Neuronal stem cell (in vitro differentiated cells): ENCODE measurements at regions not wholly inside any gene's neighbourhood (a gene's known extent, or its start where the extent isn't known, plus 50 kb on each side); places are given as distances from the start of the nearest gene placed in this dataset.

Experiments used
- DNase-seq: peaks from one replicate; pipeline ENCODE4 v3.0.0-alpha.2; 2013; ENCODE audit warnings: low spot score
- H2AFZ ChIP-seq: one replicate; pipeline ENCODE4 v1.6.1; 2013; ENCODE audit warnings: mild to moderate bottlenecking, low read length, inconsistent platforms
- H2AK5ac ChIP-seq: 2 replicates; pipeline ENCODE4 v1.6.1; 2013; ENCODE audit warnings: low read depth, mild to moderate bottlenecking, inconsistent platforms, low read length, moderate library complexity, mixed read lengths
- H2BK120ac ChIP-seq: 2 replicates; pipeline ENCODE4 v1.6.1; 2013; ENCODE audit warnings: low read depth, mild to moderate bottlenecking, inconsistent platforms, low read length, moderate library complexity, mixed read lengths
- H2BK12ac ChIP-seq: one replicate; pipeline ENCODE4 v1.6.1; 2013; ENCODE audit warnings: low read length, inconsistent platforms
- H2BK15ac ChIP-seq: 2 replicates; pipeline ENCODE4 v1.6.1; 2013; ENCODE audit warnings: mild to moderate bottlenecking, low read length, inconsistent platforms, mixed read lengths
- H2BK5ac ChIP-seq: one replicate; pipeline ENCODE4 v1.6.1; 2013; ENCODE audit warnings: inconsistent platforms, mild to moderate bottlenecking, low read length, moderate library complexity
- H3K14ac ChIP-seq: one replicate; pipeline ENCODE4 v1.6.1; 2013; ENCODE audit warnings: low read length, inconsistent platforms
- H3K18ac ChIP-seq: 2 replicates; pipeline ENCODE4 v1.6.1; 2013; ENCODE audit warnings: low read length, inconsistent platforms
- H3K23ac ChIP-seq: 2 replicates; pipeline ENCODE4 v1.6.1; 2013; ENCODE audit warnings: low read depth, mild to moderate bottlenecking, mixed read lengths, low read length, inconsistent platforms; ENCODE audit not compliant: poor library complexity
- H3K27ac ChIP-seq: replicated peaks from 3 replicates; pipeline ENCODE4 v1.5.1; 2013; ENCODE audit warnings: low read length, inconsistent platforms
- H3K27me3 ChIP-seq, 3 experiments: 2 replicates each; pipeline ENCODE4 v1.6.1; 2013; ENCODE audit warnings: low read length in 3 of 3, mild to moderate bottlenecking in 2 of 3, inconsistent platforms in 1 of 3, low read depth in 1 of 3, mixed read lengths in 1 of 3, moderate library complexity in 1 of 3; ENCODE audit not compliant: control insufficient read depth in 3 of 3, insufficient read depth in 3 of 3
- H3K36me3 ChIP-seq, 2 donors: replicated peaks in 1 of 2; 2 replicates each; pipeline ENCODE4 v1.6.1; 2013; ENCODE audit warnings: low read length in 2 of 2; ENCODE audit not compliant: control insufficient read depth in 2 of 2, insufficient read depth in 2 of 2
- H3K4ac ChIP-seq: 2 replicates; pipeline ENCODE4 v1.6.1; 2013; ENCODE audit warnings: inconsistent platforms, mild to moderate bottlenecking, low read length, moderate library complexity
- H3K4me1 ChIP-seq, 2 donors: 1 replicate in 1 of 2; 2 replicates in 1 of 2; pipeline ENCODE4 v1.6.1; 2013; ENCODE audit warnings: low read length in 2 of 2, low read depth in 1 of 2; ENCODE audit not compliant: control insufficient read depth in 2 of 2, insufficient read depth in 1 of 2
- H3K4me2 ChIP-seq: one replicate; pipeline ENCODE4 v1.6.1; 2013; ENCODE audit warnings: mild to moderate bottlenecking, low read length, inconsistent platforms; ENCODE audit not compliant: insufficient read depth, poor library complexity, severe bottlenecking
- H3K4me3 ChIP-seq, 2 donors: 2 replicates each; pipeline ENCODE4 v1.5.1; 2013; ENCODE audit warnings: low read length in 2 of 2, mild to moderate bottlenecking in 2 of 2, inconsistent platforms in 1 of 2, moderate library complexity in 1 of 2
- H3K79me1 ChIP-seq: one replicate; pipeline ENCODE4 v1.6.1; 2013; ENCODE audit warnings: low read depth, mild to moderate bottlenecking, inconsistent platforms, low read length, moderate library complexity
- H3K9ac ChIP-seq: one replicate; pipeline ENCODE4 v1.6.1; 2013; ENCODE audit warnings: mild to moderate bottlenecking, low read depth, low read length, inconsistent platforms; ENCODE audit not compliant: poor library complexity
- H3K9me3 ChIP-seq, 2 donors: replicated peaks in 1 of 2; 2 replicates each; pipeline versions ENCODE3 to v1.6.1; 2013; ENCODE audit warnings: low read length in 2 of 2, mild to moderate bottlenecking in 2 of 2, inconsistent platforms in 1 of 2, low read depth in 1 of 2, mixed read lengths in 1 of 2, moderate library complexity in 1 of 2; ENCODE audit not compliant: control insufficient read depth in 2 of 2, insufficient read depth in 1 of 2
- H4K8ac ChIP-seq: one replicate; pipeline ENCODE4 v1.6.1; 2013; ENCODE audit warnings: low read depth, mild to moderate bottlenecking, inconsistent platforms, low read length, moderate library complexity
- H4K91ac ChIP-seq: one replicate; pipeline ENCODE4 v1.6.1; 2013; ENCODE audit warnings: low read length, low read depth, mild to moderate bottlenecking, inconsistent platforms; ENCODE audit not compliant: poor library complexity
- WGBS, 2 donors: extraction: QIAGEN DNeasy Blood & Tissue Kit; methylation state at CpG; one replicate each; pipeline ENCODE4 v1.1.7; 2013; ENCODE audit warnings: missing lambda C conversion rate in 2 of 2, mixed read lengths in 1 of 2; ENCODE audit not compliant: insufficient read length in 2 of 2, insufficient replicate concordance in 1 of 2; ENCODE audit errors: extremely low coverage in 2 of 2; 5-methylcytosine and 5-hydroxymethylcytosine counted together

DNA sequence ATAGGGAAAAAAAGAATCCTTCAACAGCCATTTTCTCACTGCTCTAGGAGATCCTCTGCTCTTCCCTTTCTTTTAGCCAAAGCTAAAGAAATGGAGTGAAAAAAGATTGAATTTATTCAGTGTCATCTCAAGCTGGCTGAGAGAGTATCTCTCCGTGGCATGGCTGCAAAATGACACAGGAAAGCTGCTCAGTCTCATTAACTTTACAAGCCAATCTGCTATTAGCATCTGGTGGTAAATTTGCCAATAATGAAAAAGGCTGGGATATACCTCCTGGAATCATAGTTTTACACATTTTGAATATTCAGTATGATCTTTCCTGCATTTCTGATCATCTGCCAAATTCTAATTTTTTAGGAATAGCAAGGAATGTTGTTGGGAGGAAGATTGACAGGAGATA, 176.8 kb upstream of the CHRM3 start:
- no CpG with 5 or more reads among the region's 1 CpG for WGBS, 2 donors
- Histone ChIP-seq H2BK15ac (no peak overlapping the region), H3K36me3 (no peaks in the 10 kb centered on the region), H3K9me3 (no peaks in the 10 kb centered on the region), H3K14ac (no peak overlapping the region), H3K27ac (no peak overlapping the region), H2BK5ac (no peak overlapping the region), H2BK120ac (no peak overlapping the region), H3K4me3 (no peak overlapping the region), H3K79me1 (no peaks in the 10 kb centered on the region), H4K8ac (no peak overlapping the region), H3K9ac (no peak overlapping the region), H3K4me2 (no peak overlapping the region), H4K91ac (no peak overlapping the region), H3K27me3 (no peaks in the 10 kb centered on the region), H3K4ac (no peak overlapping the region), H2AK5ac (no peak overlapping the region), H3K4me1 (no peaks in the 10 kb centered on the region), H3K18ac (no peak overlapping the region), H2AFZ (no peak overlapping the region), H3K23ac (no peak overlapping the region), H2BK12ac (no peak overlapping the region)
- DNase-seq = no peak

DNA sequence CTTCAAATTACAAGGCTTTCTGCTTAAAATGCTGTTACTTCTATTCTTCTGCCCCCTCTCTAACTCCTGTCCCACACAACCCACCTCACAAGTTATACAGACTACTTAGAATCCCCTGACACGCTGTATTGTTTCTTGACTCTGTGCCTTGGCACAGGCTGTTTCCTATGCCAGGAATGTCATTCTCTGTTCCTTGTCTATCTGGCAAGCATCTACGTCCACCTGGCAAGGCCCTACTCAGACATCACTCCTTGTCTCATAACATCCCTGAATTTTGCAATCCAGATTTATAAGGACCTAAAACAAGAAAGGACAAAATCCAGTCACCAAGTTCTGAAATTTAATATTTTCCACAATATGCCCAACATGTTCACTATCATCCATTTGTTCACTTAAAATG, 182.0 kb upstream of the CHRM3 start:
- no peaks in the 10 kb centered on the region for H3K36me3 ChIP-seq
- H2BK12ac ChIP-seq = no peak overlapping the region

DNA sequence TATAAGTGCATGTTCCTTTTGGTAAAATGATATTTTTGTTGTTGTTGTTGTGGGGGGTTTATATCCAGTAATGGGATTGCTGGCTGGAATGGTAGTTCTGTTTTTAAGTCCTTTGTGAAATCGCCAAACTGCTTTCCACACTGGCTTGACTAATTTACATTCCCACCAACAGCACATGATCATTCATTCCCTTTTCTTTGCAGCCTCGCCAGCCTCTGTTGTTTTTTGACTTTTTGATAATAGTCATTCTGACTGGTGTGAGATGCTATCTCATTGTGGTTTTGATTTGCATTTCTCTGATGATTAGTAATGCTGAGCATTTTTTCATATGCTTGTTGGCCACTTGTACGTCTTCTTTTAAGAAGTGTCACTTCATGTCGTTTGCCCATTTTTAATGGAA, 188.5 kb upstream of the CHRM3 start:
- Histone ChIP-seq H3K9ac (no peak overlapping the region), H2BK15ac (no peak overlapping the region), H3K4me2 (no peak overlapping the region), H2BK12ac (no peak overlapping the region), H3K79me1 (no peaks in the 10 kb centered on the region), H2AFZ (no peak overlapping the region), H3K36me3 (no peaks in the 10 kb centered on the region), H3K18ac (no peak overlapping the region), H3K4me3 (no peak overlapping the region), H3K4ac (no peak overlapping the region), H2BK5ac (no peak overlapping the region), H3K9me3 (no peaks in the 10 kb centered on the region), H3K4me1 (no peaks in the 10 kb centered on the region), H4K91ac (no peak overlapping the region), H4K8ac (no peak overlapping the region), H3K27ac (no peak overlapping the region), H2BK120ac (no peak overlapping the region), H3K23ac (no peak overlapping the region), H2AK5ac (no peak overlapping the region), H3K27me3 (no peaks in the 10 kb centered on the region), H3K14ac (no peak overlapping the region)
- DNase-seq = no peak
- WGBS, 2 donors = no CpG with 5 or more reads among the region's 4 CpGs

More for the DNA sequence above, 182.0 kb upstream of the CHRM3 start:
- Histone ChIP-seq H3K9me3 (no peaks in the 10 kb centered on the region), H3K9ac (no peak overlapping the region), H2AK5ac (no peak overlapping the region), H3K27me3 (no peaks in the 10 kb centered on the region), H3K23ac (no peak overlapping the region), H2BK5ac (no peak overlapping the region), H3K4me1 (no peaks in the 10 kb centered on the region), H3K14ac (no peak overlapping the region), H2BK120ac (no peak overlapping the region), H3K27ac (no peak overlapping the region), H3K4me2 (no peak overlapping the region), H4K8ac (no peak overlapping the region), H3K79me1 (no peaks in the 10 kb centered on the region), H3K18ac (no peak overlapping the region), H2AFZ (no peak overlapping the region), H3K4ac (no peak overlapping the region), H3K4me3 (no peak overlapping the region), H4K91ac (no peak overlapping the region), H2BK15ac (no peak overlapping the region)
- no CpG with 5 or more reads among the region's 2 CpGs for WGBS, 2 donors
- DNase-seq = no peak

DNA sequence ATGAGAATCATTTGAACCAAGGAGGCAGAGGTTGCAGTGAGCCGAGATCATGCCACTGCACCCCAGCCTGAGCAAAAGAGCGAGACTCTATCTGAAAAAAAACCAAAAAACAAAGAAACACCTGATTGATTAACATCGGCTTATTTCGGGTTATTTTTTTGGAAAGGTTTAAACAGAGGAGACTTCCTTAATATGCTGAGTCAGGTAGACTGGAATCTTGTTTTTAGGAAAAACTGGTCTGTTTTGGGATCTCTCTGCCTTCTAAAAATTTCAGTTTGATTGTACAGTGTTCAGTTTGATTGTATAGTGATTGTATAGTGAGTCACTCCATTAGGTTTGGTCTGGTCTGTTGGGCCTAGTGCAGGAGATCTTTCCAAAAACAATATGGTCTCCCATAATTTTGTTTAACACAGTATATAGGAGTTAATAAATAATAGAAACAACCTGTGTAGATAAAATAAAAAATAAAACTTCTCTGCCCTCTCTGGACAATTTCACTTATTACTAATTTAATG, 196.3 kb upstream of the CHRM3 start:
- Histone ChIP-seq H3K4me1 (no peaks in the 10 kb centered on the region), H2BK15ac (no peak overlapping the region), H4K8ac (no peak overlapping the region), H2BK12ac (no peak overlapping the region), H3K23ac (no peak overlapping the region), H3K14ac (no peak overlapping the region), H3K9ac (no peak overlapping the region), H3K4me3 (no peak overlapping the region), H3K36me3 (no peaks in the 10 kb centered on the region), H2AFZ (no peak overlapping the region), H3K27ac (no peak overlapping the region), H3K27me3 (no peaks in the 10 kb centered on the region), H3K79me1 (no peaks in the 10 kb centered on the region), H2AK5ac (no peak overlapping the region), H4K91ac (no peak overlapping the region), H2BK120ac (no peak overlapping the region), H2BK5ac (no peak overlapping the region), H3K4ac (no peak overlapping the region), H3K9me3 (no peaks in the 10 kb centered on the region), H3K18ac (no peak overlapping the region), H3K4me2 (no peak overlapping the region)
- WGBS, 2 donors = no CpG with 5 or more reads among the region's 4 CpGs
- DNase-seq = no peak
